GM12872 (cell line): ENCODE measurements at regions not wholly inside any gene's neighbourhood (a gene's known extent, or its start where the extent isn't known, plus 50 kb on each side); places are given as distances from the start of the nearest gene placed in this dataset.

Experiments used
- TF ChIP-seq, protein P1 (sequence below): IDR thresholded peaks from 3 replicates; pipeline ENCODE4 v1.5.1; 2011; ENCODE audit warnings: low read depth, mild to moderate bottlenecking, low read length, moderate library complexity; ENCODE audit not compliant: insufficient read depth

GRCh38 chrX:124239324-124239723 is 93.1 kb upstream of the TEX13D start:
- TF ChIP-seq, protein P1, sequence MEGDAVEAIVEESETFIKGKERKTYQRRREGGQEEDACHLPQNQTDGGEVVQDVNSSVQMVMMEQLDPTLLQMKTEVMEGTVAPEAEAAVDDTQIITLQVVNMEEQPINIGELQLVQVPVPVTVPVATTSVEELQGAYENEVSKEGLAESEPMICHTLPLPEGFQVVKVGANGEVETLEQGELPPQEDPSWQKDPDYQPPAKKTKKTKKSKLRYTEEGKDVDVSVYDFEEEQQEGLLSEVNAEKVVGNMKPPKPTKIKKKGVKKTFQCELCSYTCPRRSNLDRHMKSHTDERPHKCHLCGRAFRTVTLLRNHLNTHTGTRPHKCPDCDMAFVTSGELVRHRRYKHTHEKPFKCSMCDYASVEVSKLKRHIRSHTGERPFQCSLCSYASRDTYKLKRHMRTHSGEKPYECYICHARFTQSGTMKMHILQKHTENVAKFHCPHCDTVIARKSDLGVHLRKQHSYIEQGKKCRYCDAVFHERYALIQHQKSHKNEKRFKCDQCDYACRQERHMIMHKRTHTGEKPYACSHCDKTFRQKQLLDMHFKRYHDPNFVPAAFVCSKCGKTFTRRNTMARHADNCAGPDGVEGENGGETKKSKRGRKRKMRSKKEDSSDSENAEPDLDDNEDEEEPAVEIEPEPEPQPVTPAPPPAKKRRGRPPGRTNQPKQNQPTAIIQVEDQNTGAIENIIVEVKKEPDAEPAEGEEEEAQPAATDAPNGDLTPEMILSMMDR: no peak

GRCh38 chrX:124239911-124240310 is 92.5 kb upstream of the TEX13D start:
- TF ChIP-seq, protein P1: no peak

- TF ChIP-seq, protein P1: no peak
Measured at GRCh38 chrX:124240422-124240821, 92.0 kb upstream of the TEX13D start.

GRCh38 chrX:124242131-124242530 is 90.3 kb upstream of the TEX13D start:
- TF ChIP-seq, protein P1: no peak

- TF ChIP-seq, protein P1: no peak
Measured at GRCh38 chrX:124249345-124249744, 83.1 kb upstream of the TEX13D start.

DNA sequence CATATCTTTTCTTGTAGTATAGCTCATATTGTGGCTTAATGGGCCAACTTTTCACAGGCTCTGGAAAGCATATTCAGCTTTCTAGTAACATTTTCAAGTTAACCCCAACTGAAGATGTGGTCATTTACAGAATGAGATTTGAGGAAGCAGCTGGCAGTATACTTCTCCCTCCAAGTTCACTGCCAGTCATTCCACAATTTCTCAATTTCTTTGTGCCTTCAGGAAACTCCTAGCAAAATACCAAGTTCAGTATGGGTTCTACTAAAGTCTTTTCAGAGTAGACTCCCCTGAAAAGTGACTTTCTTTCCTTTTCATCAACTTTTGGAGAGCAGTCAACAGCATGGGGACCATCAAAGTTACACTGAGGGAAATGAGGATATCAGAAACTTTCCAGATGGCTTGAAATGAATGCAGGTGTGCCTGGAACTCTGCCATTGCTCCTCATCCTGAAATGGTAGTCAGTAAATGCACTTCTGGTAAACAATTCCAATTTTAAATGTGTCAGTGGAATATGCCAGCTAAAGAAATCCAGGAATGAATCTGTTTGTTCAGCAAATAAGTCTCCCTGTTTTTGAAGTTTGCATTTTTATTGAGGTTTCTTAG is 81.5 kb upstream of the TEX13D start:
- TF ChIP-seq, protein P1: no peak

DNA sequence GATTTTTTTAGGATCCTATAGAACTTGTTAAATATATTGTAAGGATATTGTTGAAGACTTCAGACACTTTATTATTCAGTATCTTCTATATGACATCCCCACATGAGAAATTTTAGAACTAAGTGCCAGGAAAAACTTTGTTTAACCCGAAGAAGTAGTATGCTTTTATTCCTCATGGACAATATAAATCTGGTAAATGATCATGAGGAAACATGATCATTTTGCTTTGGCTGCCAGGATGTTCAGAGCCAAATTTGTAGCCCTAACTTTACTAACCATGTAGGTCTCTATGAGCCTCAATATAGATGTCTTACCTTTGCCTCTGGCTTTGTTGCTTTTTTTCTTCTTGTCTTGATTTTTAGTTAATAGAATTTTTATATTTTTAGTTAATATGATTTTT is 77.8 kb upstream of the TEX13D start:
- TF ChIP-seq, protein P1: no peak
